HG02938 (cell line): ENCODE measurements at regions not wholly inside any gene's neighbourhood (a gene's known extent, or its start where the extent isn't known, plus 50 kb on each side); places are given as distances from the start of the nearest gene placed in this dataset.
"Not testable (repeated sequence)": the region's sequence is repeated elsewhere in the genome, so short reads cannot be mapped to it uniquely, and the experiment has no call there.

ENCODE experiments used
- ATAC-seq: cut with Tn5 transposase; IDR thresholded peaks from one replicate; pipeline ENCODE4 v1.9.1; 2021; ENCODE audit warnings: mild to moderate bottlenecking, moderate library complexity; ENCODE audit not compliant: unreplicated experiment

DNA sequence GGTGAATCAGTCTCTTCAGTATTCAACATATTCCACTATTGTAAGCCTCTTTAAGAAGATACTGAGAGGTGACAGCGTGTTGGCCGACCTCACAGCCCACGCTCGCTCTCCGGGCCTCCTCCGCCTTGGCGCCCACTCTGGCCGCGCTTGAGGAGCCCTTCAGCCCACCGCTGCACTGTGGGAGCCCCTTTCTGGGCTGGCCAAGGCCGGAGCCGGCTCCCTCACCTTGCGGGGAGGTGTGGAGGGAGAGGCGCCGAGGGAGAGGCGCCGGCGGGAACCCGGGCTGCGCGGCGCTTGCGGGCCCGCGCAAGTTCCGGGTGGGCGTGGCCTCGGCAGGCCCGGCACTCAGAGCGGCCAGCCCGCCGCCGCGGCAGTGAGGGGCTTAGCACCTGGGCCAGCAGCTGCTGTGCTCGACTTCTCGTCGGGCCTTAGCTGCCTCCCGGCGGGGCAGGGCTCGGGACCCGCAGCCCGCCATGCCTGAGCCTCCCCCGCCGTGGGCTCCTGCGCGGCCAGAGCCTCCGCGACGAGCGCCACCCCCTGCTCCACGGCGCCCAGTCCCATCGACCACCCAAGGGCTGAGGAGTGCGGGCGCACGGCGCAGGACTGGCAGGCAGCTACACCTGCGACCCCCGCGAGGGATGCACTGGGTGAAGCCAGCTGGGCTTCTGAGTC, 306.4 kb downstream of the SEMA3D start:
- not testable (repeated sequence) for ATAC-seq

DNA sequence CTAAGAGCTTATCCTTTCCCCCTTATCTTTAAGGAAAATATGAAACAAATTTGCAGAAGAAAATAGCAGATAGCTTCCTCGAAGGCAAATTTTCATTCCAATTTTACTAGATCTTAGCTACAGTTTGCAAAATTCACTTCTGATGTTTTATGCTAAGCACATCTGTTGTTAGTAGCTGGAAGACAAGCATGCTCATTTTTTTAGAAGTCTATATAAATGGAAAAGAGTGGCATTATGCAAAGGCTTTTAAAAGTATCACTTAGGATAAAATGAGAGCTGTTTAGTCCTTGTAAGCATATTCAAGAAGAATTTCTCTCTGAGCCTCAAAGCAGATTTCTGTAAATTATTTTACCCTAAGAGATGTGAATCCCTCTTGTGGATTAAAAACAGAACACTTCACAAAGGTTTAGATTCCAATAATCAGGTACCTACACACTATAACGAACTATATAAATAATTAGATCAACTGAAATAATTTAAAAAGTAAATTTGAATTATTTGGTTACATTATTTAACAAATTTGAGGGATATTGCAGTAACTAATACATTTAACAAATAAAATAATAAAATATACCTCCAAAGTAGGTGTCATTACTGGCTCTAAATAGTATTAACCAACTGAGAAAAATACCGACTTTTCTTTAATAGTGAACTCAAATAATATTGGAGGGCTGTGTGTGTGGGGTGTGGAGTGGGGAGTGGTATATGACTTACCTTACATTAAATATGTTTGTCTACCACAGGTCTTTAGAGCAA, 307.1 kb downstream of the SEMA3D start:
- ATAC-seq, result no peak

DNA sequence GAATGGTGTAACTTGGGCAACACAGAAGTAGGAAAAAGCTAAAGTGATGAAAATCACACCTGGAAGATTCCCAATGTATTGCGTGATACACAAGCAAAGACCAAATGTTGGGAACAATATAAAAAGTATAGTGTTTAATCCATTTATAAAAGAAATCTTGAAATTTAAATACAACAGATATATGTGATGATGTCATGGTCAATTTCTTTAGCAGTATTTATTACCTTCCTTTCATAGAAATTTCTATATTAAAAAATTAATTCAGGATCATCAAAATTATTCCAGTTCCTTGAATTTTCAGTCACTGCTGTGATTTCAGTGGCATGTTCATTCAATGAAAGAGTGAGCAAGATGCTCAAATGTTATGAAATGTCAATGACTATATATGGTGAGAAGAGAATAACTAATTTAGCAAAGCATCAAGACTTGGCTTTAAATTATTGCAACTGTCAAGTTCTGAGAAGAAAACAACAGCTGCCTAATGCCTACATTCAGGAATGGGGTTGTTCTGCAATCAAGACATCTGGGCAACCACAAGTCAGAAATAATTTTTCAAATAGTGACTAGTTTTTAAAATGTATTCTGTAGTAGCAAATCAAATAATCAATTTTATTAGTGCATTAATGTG, 308.8 kb downstream of the SEMA3D start:
- no peak for ATAC-seq

DNA sequence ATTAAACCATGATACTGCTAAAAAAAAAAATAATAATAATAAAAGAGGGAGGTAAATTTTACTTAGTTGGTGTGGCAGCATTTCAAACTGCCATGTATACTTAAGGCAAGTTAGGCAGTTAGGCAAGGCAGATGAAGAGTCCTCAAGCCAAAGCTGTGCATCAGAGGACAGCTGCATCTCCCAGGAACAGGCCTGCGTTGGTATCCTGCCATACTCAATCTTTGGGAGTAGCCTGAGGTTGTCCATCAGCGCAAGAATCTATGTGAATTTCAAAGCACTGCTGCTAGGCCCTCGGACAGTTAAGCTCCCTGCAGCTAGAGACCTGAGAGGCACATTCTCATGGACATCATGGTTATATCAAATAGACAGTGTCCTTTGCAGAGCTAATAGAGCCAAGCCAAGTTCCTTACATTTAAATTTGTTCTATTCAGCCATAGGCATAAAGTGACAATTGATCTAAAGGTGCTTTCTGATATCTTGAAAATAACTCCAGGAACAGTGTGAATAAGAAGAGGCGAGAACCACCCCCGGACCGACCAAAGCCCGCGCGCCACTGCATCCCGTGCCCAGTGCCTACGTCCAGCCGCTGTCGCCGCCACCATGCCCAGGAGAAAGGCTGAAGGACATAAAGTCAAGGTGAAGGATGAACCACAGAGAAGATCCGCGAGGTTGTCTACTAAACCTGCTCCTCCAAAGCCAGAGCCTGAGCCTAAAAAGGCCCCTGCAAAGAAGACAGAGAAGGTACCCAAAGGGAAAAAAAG, 310.6 kb downstream of the SEMA3D start:
- ATAC-seq, result no peak

DNA sequence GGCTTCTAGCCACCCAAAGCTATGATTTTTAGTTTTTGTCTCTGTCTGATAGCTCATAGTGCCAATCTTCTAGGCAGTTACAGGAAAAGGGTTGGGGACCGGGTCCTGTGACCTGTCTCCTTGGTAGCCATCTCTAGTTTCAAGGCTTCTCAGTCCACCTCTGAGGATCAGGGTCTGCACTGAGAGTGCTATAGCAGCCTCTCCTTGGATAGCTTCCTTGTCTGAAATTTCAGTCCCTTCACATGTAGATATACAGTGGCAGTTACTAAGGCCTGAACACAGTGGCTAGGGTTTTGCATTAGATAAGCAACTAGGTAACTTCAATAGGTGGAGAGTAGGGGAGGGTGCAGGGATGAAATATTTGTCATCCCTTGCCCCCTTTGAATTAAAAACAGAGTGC, 321.3 kb downstream of the SEMA3D start:
- no peak for ATAC-seq

DNA sequence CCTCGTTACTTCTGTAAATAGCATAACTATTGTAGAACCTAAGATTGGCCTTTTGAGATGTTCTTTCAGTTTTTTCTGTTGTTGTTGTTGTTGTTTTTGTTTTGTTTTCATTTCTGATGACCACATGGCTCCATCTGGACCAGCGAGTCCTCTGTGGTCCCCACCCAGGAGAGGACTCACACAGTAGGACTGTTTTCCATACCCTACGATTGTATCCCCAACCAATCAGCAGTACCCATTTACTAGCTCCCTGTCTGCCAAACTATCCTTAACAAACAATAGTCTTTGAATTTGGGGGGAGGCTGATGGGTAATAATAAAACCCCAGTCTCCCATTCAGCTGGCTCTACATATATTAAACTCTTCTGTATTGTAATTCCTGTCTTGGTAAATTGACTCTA, 329.5 kb downstream of the SEMA3D start:
- ATAC-seq, result no peak

DNA sequence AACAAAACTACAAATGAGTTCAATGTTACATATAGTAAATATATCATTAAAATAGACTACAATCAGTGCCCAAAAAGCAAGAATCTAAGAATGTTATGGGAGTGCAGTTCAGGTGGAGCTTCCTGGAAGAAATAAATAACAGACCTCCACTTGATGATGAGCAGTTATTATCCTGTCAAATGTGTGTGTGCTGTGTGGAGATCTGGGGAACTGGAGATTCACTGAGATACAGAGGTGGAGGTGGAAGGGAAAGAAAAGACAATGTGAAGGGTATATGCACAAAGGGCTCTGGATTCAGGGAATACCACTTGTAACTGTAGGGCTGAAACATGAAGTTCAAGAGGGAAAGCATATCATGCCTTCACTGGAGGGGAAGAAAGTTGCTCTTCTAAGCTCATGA, 331.1 kb downstream of the SEMA3D start:
- ATAC-seq, result no peak

DNA sequence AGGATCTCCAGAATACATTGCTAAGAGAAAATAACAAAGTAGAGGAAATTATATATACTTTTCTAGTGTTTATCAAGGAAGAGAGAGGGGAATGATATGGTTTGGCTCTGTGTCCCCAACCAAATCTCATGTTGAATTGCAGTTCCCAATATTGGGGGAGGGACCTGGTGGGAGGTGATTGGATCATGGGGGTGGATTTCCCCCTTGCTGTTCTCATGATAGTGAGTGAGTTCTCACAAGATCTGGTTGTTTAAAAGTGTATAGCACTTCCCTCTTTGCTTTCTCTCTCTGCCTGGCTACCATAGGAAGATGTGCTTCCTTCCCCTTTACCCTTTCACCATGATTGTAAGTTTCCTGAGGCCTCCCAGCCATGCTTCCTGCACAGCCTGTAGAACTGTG, 337.9 kb downstream of the SEMA3D start:
- ATAC-seq, result not testable (repeated sequence)

DNA sequence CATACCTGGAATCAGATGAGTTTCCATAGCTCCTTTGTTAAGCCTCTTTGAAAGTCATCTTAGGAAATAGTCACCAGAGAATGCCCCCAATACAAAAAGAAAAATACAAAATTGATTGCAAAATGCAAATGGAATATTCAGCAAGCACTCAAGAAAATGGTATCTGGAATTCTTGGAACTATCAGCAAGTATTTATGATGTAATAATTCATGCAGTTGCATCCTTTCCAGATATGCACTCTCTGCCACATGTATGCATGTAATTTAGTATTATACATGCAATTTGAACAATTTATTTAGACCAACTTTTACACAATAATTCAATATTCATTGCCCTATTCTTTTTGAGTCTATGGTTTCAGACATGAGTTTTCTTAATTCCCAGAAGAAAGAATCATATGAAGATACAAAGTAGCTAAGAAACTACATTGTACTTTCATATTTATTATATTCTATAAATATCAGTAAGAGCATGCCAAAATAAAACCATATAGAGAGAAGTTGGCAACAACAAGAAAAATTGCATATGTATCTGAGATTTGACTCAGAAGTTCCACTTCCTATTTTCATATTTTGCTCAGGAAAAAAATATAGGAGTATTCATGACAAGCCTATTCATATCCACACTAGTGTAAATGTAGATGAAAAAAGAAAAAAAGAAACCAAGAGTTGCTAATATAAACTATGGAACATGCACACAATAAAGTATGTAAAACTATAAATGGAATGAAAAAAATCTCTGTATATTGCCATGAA, 338.5 kb downstream of the SEMA3D start:
- no peak for ATAC-seq

DNA sequence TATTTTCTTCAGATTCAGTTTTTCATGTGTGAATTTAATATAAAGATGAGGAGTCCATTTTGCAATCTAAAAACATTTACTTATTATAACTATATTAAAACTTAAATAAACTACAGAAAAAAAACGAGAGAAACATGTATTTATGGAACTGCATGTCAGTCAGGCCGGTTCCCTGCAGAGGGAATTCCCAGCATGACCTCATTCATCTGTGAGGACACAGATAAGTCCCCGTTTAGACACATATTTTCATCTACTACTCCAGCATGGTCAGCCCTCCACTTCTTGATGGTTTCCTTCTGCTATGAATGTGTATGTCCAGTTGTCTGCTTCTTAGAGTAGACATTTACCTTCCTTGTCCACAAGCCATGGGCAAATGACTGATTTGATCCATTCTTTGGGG, 339.1 kb downstream of the SEMA3D start:
- no peak for ATAC-seq

DNA sequence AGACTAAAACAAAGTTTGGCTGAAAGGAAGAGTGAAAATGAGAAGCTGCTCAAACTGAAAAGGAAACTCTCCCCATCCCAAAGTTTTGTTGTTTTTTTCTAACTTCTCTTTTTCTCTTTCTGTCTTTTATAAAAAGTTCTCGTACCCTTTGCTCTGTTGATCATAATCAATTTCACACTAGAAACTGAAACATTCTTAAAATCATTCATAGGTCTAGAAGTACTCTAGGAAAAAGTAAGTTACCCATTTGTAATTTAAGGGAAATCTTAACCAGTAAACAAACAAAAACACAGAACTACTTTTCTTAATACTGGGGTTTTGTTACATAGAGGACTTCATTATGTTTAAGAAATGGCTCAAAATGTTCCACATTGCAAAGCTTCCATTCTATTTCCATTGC, 339.8 kb downstream of the SEMA3D start:
- ATAC-seq, result no peak

DNA sequence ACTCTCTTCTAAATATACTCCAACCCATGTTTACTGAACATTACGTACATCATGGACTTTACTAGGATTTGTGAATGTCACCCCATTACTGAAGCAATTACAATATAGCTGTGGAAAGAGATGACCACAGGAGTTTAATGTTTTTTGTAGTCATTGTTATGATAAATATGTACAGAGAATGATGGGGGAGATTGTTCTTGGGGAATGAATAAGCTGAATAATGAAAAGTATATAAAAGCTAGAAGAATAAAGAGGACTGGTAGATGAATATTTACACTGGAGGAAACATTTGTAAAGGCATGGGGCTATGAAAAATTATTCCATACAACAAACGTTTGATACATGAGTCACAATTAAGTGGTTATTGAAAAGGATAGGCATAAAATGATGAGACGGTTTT, 340.9 kb downstream of the SEMA3D start:
- no peak for ATAC-seq

DNA sequence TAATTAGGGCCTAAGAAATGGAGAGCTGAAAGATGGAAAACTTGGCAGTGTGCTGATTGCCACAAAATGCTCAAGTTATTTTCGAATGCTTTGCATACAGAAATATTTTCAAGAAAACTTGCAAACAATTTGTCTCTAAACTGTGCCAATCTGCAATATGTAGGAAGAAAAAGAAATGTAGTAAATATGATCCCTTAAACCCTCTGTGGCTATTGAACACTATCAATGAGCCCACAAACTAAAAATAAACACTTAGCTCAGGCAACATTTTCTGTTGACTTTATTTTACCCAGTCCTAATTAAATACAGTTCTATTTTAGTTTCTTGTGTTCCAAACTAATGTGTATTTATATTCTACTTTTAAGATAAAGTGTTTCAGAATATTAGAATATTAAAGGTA, 342.1 kb downstream of the SEMA3D start:
- no peak for ATAC-seq

DNA sequence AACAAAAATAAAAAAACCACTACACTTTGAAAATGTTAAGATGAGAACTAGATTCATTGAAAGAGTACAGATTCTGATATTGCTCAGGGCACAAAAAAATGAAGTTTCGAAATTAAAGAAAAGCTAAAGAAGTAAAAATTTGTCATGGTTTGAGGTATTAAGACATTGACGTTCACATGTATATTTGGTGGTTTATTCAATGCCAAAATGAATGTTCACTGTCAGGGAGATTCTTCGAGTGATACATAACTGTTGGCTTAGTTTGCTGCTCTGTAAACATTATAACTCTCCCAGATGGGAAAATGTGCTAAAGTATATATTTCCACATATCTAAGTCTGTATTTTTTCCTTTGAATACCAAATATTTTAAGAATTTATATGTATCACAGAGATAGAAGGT, 345.0 kb downstream of the SEMA3D start:
- no peak for ATAC-seq

DNA sequence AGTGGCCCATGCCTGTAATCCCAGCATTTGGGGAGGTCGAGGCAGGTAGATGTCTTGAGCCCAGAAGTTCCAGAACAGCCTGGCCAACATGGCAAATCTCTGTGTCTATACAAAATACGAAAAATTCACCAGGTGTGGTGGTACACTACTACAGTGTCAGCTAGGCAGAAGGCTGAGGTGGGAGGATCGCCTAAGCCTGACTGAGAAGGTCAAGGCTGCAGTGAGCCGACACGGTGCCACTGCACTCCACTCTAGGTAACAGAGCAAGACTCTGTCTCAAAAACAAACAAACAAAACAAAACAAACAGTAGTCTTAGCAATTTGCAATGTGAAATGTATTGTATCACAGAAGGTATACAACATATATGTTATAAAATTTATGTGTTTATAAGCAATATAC, 348.0 kb downstream of the SEMA3D start:
- no peak for ATAC-seq

DNA sequence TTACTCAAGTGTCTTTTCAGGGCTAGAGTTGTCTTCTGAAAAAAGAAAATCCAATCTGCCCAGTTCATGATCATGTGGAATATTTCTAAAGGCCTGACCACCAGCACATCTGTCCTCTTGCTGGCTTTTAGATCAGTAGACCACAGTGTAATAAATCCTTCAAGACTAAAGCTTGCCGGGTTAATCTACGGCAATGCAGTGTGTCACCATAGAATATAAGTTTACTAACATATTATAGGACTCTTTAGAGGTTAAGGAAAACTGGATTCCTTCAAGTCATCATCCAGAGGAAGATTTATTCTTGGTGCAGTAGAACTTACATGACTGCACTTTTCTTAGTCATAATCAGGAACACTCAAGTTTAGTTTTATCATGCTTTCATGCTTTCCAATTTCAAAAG, 349.5 kb downstream of the SEMA3D start:
- ATAC-seq, result no peak

DNA sequence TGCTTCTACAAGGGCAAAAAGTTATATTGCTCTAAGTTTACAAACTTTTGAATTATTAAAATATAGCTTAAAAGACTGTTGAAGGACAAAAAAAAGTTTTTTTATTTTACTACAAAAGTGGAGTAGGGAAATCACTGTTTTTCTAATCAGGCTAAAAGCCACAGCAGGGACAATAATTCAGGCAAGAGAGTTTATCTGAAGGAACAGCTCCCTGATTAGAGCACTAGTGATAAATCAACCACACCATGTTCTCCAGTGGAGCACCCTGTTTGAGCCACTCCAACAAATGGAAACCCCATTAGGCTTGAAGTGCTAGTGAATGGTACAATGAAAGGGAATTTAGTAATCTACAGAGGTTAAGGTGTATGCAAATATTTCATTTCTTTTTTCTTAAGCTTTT, 357.1 kb downstream of the SEMA3D start:
- ATAC-seq, result no peak

DNA sequence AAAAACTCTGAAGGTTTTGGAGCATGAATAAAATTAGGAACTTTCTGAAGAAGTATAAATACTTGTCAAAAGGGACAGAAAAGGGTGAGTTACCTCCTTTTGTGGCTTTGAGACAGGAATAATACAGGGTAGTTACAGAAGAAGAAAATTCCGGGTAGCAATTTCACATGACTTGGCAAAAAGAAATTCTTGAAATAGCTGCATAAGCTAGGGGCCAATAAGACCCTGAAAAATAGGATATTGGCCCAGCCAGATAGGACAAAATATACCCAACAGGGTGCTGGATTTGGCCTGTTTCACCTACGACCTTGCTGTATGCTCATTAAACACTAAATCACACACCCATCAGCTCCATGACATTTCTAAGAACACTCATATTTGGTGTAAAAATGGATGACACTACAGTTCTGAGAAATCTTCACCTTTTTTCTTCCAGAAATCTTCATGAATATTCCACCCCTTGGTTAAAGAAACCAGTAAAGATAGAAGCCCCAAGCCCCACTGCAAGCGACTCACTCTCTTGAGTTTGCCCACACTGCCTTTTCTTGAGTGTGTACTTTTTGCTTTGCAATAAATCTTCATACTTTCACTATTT, 362.7 kb downstream of the SEMA3D start:
- ATAC-seq, result no peak

DNA sequence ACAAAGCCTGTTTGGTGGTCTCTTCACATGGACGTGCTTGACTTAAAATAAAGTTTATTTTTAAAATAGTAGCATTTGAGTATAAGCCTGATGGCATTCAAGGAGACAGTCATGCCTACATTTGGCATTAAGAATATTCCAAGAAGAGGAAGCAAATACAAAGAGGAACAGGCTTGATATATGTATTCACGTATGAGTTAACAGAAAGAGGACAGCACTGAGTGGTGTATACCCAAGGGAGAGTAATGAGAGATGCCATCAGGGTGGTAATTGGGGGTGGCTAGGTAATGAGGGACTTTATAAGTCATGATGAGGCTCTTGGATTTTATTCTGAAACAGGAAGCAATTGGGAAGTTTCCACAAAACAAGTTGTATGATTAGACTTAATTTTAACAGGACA, 363.3 kb downstream of the SEMA3D start:
- ATAC-seq, result no peak

DNA sequence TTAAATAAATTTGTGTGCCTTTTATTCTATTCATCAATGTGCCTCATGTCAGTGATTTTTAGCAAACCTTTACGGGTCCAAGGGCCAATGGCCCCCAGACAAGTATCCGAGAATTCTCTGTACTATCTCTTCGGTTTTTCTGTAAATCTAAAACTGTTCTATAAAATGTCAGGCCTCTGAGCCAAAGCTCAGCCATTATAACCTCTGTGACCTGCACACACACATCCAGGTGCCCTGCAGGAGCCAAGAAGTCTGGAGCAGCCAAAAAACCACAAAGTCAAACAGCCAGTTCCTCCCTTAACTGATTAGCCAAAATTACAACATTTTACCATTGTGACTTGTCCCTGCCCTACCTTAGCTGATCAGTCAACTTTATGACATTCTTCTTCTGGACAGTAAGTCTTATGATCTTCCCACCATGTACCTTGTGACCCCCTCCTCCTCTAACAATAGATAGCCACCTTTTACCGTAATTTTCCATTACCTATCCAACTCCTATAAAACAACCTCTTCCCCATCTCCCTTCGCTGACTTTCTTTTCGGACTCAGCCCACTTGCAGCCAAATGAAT, 363.8 kb downstream of the SEMA3D start:
- no peak for ATAC-seq
